NCI-H1436 treated with DMSO at 0.1 percent for 48 hours (cell line): ENCODE measurements at regions not wholly inside any gene's neighbourhood (a gene's known extent, or its start where the extent isn't known, plus 50 kb on each side); places are given as distances from the start of the nearest gene placed in this dataset.
"Not testable (repeated sequence)": the region's sequence is repeated elsewhere in the genome, so short reads cannot be mapped to it uniquely, and the experiment has no call there.

Experiments
- DNase-seq: peaks from one replicate; lab custom pipeline; 2025; lab: John Stamatoyannopoulos, UW

- DNase-seq, result not testable (repeated sequence)
Measured at GRCh38 chr13:21261487-21262216, 85.2 kb downstream of the MRPL57 start.

DNA sequence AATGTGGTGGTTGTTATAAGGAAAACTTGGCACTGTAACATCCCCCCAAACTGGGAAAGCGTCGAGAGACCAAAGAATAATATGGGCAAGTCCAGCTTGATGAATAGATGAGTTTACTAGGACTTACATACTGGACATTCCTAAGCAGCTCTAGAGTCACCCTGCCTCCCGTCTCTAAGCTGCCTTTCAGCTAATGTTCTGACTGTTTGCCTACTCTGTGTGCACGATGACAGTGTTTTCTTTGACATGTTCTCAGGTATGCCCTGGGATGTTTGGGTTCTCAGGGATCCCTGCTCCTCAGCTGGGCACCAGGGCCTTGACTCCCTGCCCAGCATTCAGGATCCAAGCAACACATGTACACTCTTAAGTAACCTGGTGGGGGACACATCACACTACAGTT is 87.5 kb downstream of the MRPL57 start:
- DNase-seq, result not testable (repeated sequence)

DNA sequence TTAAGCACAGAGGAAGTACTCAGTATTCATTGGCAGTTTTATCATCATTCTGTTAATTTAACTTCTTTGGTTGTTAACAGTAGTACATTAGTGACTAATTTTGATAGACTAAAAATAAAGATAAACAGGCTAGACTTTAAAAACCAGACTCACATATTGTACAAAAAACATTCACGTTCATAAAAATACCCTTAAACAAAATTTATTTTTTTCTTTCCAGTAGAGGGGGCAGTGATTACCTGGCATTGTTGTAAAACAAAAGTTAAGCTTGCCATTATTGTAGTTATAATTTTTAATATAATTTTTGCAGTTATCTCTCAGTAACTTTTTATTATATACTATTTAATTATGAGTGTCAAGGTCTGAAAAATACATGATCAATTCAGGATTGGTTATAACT is 92.0 kb downstream of the MRPL57 start:
- not testable (repeated sequence) for DNase-seq

DNA sequence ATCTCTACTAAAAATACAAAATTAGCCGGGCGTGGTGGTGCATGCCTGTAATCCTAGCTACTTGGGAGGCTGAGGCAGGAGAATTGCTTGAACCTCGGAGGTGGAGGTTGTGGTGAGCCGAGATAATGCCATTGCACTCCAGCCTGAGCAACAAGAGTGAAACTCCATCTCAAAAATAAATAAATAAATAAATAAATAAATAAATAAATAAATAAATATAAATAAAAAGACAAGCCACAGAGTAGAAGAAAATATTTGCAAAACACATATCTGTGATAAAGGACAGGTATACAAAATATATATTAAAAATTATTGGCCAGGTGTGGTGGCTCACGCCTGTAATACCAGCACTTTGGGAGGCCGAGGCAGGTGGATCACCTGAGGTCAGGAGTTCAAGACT is 96.0 kb downstream of the MRPL57 start:
- DNase-seq, result not testable (repeated sequence)

- DNase-seq, result not testable (repeated sequence)
Measured at GRCh38 chr13:21274457-21274856, 98.0 kb downstream of the MRPL57 start.

DNA sequence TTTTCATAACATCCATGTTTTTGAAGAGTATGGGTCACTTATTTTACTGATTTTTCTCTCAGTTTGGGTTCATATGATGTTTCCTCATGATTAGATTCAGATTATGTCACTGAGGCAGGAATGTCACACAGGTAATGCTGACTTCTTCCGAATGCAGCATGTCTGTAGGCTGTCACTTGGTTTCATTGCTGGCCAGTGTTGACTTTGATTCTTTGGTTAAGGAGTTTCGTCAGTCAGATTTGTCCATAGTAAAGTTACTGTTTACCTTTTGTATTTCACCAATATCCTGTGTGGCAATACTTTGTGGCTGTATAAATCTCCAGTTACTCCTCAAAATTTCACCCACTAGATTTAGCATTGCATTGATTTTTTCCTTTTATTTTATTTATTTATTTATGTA is 105.6 kb downstream of the MRPL57 start:
- DNase-seq, result no peak

GRCh38 chr13:21287331-21287907 is 111.0 kb downstream of the MRPL57 start:
- no peak for DNase-seq

DNA sequence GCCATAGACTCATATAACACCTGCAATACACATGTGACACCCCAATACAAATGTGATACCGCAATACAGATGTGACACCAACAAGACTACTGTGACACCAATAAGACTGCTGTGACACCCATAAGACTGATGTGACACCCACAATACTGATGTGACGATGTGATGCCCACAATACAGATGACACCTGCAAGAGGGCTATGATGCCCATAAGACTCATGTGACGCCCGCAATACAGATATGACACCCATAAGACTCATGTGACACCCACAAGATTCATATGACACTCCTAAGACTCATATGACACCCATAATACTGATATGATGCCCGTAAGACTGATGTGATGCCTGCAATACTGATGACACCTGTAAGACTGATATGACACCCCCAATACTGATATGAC is 113.0 kb downstream of the MRPL57 start:
- DNase-seq, result no peak

DNA sequence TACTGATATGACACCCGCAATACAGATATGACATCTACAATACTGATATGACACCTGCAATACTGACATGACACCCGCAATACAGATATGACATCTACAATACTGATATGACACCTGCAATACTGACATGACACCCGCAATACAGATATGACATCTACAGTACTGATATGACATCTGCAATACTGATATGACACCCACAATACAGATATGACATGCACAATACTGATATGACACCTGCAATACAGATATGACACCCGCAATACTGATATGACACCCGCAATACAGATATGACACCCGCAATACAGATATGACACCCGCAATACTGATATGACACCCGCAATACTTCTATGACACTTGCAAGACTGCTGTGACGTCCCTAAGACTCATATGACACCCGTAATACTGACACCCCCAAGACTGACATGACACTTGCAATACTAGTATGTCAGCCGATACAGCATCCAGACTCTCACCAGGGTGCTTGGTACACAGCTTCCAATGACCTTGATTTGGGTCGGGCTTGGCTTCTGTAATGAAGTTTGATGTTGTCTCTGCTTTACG is 114.1 kb downstream of the MRPL57 start:
- not testable (repeated sequence) for DNase-seq

GRCh38 chr13:21291840-21292239 is 115.4 kb downstream of the MRPL57 start:
- no peak for DNase-seq

DNA sequence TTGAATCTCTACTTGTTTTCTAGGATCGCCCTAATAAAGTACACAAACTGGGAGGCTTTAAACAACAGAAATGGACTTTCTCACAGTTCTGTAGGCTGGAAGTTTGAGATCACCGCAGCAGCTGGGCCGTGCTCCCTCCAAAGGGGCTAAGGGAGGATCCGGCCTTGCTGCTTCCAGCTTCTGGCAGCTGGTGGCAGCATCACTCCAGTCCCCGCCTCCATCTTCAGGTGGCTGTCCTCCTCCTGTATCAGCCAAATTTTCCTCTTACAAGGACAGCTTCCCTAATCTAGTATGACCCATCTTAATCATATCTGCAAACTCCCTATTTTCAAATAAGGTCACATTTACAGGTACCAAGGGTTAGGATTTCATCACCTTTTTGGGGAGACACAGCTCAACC is 120.5 kb downstream of the MRPL57 start:
- not testable (repeated sequence) for DNase-seq

GRCh38 chr13:21297447-21297846 is 121.0 kb downstream of the MRPL57 start:
- DNase-seq, result no peak

GRCh38 chr13:21297914-21298831 is 121.7 kb downstream of the MRPL57 start:
- DNase-seq, result peak; percentile 15

GRCh38 chr13:21304256-21304655 is 127.8 kb downstream of the MRPL57 start:
- DNase-seq, result no peak

DNA sequence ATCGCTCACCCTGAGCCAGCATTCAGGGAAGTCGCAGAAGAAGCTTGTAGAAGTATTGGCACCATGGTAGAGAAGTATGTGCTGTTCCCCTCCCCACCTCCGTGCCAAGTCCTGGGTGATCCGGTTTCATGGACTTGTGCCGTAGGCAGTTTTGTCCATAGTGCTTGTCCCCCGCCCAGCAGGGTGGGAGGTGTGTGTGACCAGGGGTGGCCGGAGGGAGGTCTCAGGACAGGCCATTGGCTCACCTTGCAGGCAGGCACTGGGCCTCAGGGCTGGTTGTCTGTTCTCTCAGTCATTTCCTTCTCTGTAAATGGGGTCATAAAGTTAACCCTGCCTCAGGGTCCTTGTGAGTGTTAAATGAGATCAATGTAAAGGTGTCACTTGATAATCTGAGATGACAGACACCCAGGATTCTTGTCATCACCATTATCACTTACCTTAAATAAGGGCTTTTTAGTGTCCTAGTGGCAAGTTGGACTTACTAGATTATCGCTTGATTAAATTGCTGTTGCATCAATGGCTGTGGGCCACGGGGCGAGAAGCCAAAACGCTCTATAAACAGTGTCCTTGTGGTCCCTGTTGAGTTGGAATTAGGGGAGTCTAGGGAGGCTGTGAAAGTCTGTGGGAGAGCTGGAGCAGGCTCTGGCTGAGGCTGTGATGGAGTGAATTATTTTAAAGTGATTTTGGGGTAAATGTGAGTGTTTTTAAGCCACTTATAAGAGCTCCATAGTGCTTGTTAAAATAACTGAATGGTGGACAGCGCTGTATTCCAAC is 130.0 kb downstream of the MRPL57 start:
- not testable (repeated sequence) for DNase-seq

GRCh38 chr13:21307158-21307557 is 130.7 kb downstream of the MRPL57 start:
- DNase-seq, result not testable (repeated sequence)

- DNase-seq, result no peak
Measured at GRCh38 chr13:21308906-21309305, 132.4 kb downstream of the MRPL57 start.

DNA sequence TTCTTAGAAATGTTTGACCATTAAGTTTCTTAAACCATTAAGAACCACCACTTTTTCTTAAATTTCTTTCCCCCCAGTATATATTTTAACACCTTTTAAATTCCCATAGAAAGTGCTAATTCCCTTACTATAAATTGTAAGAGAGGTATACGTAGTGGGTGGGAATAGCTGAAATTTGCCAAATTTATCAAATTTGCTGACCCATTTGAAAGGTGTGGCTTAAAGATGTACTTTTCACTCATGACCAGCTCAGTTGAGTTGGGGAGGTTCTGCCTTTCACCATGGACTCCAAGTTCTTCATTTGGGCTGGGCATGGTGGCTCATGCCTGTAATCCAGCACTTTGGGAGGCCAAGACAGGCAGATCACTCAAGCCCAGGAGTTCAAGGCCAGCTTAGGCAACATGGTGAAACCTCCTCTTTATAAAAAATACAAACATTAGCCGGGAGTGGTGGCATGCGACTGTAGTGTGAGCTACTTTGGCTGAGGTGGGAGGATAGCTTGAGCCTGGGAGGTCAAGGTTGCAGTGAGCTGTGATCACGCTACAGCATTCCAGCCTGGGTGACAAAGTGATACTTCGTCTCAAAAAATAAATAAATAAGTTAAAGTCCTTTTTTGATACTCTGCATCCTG is 133.2 kb downstream of the MRPL57 start:
- DNase-seq, result no peak

DNA sequence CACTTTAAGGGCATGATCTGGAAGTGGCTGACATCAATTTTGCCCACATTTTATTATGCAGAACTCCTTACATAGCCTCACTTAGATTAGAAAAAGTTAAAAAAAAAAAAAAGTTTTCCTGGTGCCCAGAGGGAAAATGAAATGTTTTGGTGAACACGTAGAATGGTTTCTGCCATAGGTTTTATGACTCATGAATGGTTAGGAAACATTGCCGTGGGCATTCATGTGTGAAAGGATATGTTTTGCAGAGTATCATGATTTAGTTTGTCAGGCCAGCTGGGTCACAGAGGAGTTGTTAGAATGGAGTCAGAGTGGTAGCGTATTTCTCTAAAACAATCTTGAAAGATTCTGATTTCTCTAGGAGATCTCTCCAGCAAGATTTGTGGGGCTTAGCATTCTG is 133.8 kb downstream of the MRPL57 start:
- DNase-seq, result no peak

DNA sequence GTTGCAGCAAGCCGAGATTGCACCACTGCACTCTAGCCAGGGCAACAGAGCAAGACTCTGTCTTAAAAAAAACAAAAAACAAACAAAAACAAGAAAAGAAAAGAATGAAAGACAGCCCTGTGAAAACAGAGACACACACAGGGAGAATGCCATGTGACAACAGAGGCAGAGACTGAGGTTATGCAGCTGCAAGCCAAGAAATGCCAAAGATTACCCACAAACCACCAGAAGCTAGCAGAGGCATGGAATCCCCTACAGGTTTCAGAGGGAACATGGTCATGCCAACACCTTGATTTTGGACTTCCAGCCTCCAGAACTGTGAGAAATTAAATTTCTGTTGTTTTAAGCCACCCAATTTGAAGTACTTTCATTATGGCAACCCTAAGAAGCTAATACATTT is 138.5 kb downstream of the MRPL57 start:
- not testable (repeated sequence) for DNase-seq

GRCh38 chr13:21316376-21316775 is 139.9 kb downstream of the MRPL57 start:
- no peak for DNase-seq
